Inflammatory macrophage (primary cell): ENCODE measurements at regions not wholly inside any gene's neighbourhood (a gene's known extent, or its start where the extent isn't known, plus 50 kb on each side); places are given as distances from the start of the nearest gene placed in this dataset.

Source experiments
- DNase-seq, 2 donors: peaks; one replicate each; pipeline ENCODE4 v3.0.0-alpha.2; 2020 to 2022

- DNase-seq, result no peak
Measured at GRCh38 chr5:3962113-3962512, 366.5 kb downstream of the IRX1 start.

GRCh38 chr5:3963652-3964051, 368.0 kb downstream of the IRX1 start:
- no peak for DNase-seq

GRCh38 chr5:3980156-3980555, 384.5 kb downstream of the IRX1 start:
- no peak for DNase-seq

- DNase-seq, result no peak
Measured at GRCh38 chr5:3987867-3988266, 392.2 kb downstream of the IRX1 start.

- peak; percentile 42 to 52 for DNase-seq
Measured at GRCh38 chr5:3993856-3994473, 398.3 kb downstream of the IRX1 start.

- DNase-seq, result peak in 1 of 2 donors; percentile 5
Measured at GRCh38 chr5:3994628-3995027, 399.0 kb downstream of the IRX1 start.

- no peak for DNase-seq
Measured at GRCh38 chr5:3995954-3996619, 400.5 kb downstream of the IRX1 start.

- no peak for DNase-seq
Measured at GRCh38 chr5:3996707-3997336, 401.2 kb downstream of the IRX1 start.

- DNase-seq, result no peak
Measured at GRCh38 chr5:3997670-3998069, 402.0 kb downstream of the IRX1 start.

- DNase-seq, result no peak
Measured at GRCh38 chr5:3999929-4000328, 404.3 kb downstream of the IRX1 start.

- DNase-seq, result no peak
Measured at GRCh38 chr5:4001004-4001403, 405.4 kb downstream of the IRX1 start.

GRCh38 chr5:4001758-4002533, 406.3 kb downstream of the IRX1 start:
- no peak for DNase-seq

- DNase-seq, result no peak
Measured at GRCh38 chr5:4005335-4005734, 409.7 kb downstream of the IRX1 start.

- no peak for DNase-seq
Measured at GRCh38 chr5:4007001-4007400, 411.4 kb downstream of the IRX1 start.

- DNase-seq, result no peak
Measured at GRCh38 chr5:4011943-4012342, 416.3 kb downstream of the IRX1 start.

GRCh38 chr5:4013106-4013898, 417.7 kb downstream of the IRX1 start:
- DNase-seq, result no peak

- DNase-seq, result no peak
Measured at GRCh38 chr5:4015709-4016108, 420.1 kb downstream of the IRX1 start.

GRCh38 chr5:4017076-4017803, 421.6 kb downstream of the IRX1 start:
- DNase-seq, result no peak

GRCh38 chr5:4018007-4018406, 422.4 kb downstream of the IRX1 start:
- no peak for DNase-seq

- DNase-seq, result peak; percentile 8 to 33
Measured at GRCh38 chr5:4019009-4019769, 423.6 kb downstream of the IRX1 start.

- DNase-seq, result no peak
Measured at GRCh38 chr5:4019841-4020240, 424.2 kb downstream of the IRX1 start.
